Duodenal mucosa (tissue), 2 donors: ENCODE measurements at regions not wholly inside any gene's neighbourhood (a gene's known extent, or its start where the extent isn't known, plus 50 kb on each side); places are given as distances from the start of the nearest gene placed in this dataset.

Experiments used
- H3K27ac ChIP-seq: one replicate; pipeline ENCODE4 v1.7.0; 2013; ENCODE audit warnings: low read depth, low read length
- H3K27me3 ChIP-seq, 2 donors: one replicate each; pipeline ENCODE4 v1.7.0; 2013; ENCODE audit warnings: low read length in 2 of 2, control low read depth in 1 of 2; ENCODE audit not compliant: insufficient read depth in 2 of 2, control insufficient read depth in 1 of 2
- H3K36me3 ChIP-seq, 2 donors: one replicate each; pipeline ENCODE4 v1.7.0; 2013; ENCODE audit warnings: low read length in 2 of 2, control low read depth in 1 of 2; ENCODE audit not compliant: insufficient read depth in 2 of 2, control insufficient read depth in 1 of 2
- H3K4me1 ChIP-seq, 2 donors: one replicate each; pipeline ENCODE4 v1.7.0; 2013; ENCODE audit warnings: low read length in 2 of 2, control low read depth in 1 of 2; ENCODE audit not compliant: insufficient read depth in 2 of 2, control insufficient read depth in 1 of 2
- H3K4me3 ChIP-seq, 2 donors: one replicate each; pipeline ENCODE4 v1.7.0; 2013; ENCODE audit warnings: low read length in 2 of 2, low read depth in 1 of 2
- H3K9ac ChIP-seq, 2 donors: one replicate each; pipeline ENCODE4 v1.7.0; 2013; ENCODE audit warnings: low read length in 2 of 2, low read depth in 1 of 2
- H3K9me3 ChIP-seq, 2 donors: one replicate each; pipeline ENCODE4 v1.7.0; 2013; ENCODE audit warnings: low read length in 2 of 2, control low read depth in 1 of 2; ENCODE audit not compliant: control insufficient read depth in 1 of 2

DNA sequence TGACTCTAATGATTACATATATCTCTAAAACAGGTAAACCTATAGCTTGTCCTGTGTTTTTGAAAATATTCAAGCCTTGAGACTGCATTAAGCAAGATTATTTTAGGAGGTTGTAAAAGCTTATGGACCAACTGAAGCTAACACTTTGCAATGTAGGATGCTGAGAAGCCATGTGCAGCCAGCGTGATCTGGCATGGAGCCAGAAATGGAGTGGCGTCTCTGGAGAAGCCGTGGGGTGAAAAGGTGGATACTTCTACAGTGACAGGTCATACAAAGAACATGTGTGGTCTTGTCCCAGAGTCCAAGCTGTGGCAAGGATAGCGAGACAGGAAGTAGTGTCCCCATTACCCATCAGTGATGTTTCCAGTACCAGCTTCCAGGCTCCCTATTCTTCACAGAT is 100.8 kb upstream of the CD180 start:
- Histone ChIP-seq H3K9me3 (no peaks in the 10 kb centered on the region), H3K27ac (no peak overlapping the region), H3K4me1 (peaks cover 3 to 4% of the 10 kb centered on the region in 2 donors)

DNA sequence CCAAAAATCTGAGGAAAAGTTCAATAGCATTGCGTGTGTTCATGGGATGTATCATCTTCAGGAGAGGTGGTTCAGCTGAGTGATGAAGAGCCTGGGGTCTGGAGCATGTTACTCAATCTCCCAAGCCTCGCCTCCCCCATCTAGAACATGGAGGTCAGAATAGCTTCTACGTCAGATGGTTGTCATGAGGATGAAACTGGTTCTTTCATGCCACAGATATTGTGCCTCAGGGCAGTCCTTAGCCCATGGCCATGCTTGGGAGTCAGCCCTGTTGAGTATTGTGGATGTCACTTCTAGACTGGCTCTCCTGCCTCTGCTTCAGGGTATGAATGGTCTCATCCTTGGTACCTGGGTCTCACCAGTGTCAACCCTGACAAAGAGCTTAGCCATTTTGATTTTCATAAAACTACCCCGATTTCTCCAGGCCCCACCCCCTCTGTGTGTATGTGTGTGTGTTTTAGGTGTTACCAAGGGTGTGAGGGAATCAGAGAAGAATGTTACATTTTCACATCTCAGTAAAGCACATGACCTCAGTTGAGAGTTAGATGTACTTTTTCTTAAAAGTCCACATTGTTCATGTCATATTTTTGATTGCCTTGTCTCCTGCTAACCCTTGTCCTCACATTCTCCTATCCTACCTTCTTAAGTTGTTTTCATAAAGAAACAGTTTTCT is 97.8 kb upstream of the CD180 start:
- Histone ChIP-seq H3K9ac (no peak overlapping the region), H3K27me3 (no peaks in the 10 kb centered on the region), H3K27ac (no peak overlapping the region), H3K9me3 (no peaks in the 10 kb centered on the region), H3K4me3 (no peak overlapping the region), H3K4me1 (no peaks in the 10 kb centered on the region), H3K36me3 (no peaks in the 10 kb centered on the region)

More for the DNA sequence above, 100.8 kb upstream of the CD180 start:
- Histone ChIP-seq H3K9ac (no peak overlapping the region), H3K27me3 (no peaks in the 10 kb centered on the region), H3K36me3 (no peaks in the 10 kb centered on the region), H3K4me3 (no peak overlapping the region)

DNA sequence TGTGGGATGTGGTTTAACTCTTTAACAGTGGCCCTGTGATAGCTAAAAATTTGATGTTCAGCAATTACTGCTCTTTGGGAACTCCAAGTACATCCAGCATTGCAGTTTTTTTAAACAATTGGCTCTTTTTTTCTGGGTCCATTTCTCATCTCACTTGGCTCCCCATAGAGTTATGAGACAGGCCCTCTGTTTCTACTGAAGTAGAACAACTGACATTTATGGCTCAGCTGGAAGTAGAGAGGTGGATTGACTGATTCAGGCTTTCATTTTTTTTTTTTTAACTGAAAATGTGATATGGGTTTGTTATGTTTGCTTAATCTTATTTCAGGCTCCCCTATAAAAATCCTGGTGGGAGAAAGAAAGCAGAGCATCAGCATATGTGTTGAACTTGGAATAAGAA is 96.6 kb upstream of the CD180 start:
- Histone ChIP-seq H3K9ac (no peak overlapping the region), H3K36me3 (no peaks in the 10 kb centered on the region), H3K9me3 (no peaks in the 10 kb centered on the region), H3K27ac (no peak overlapping the region), H3K4me1 (no peaks in the 10 kb centered on the region), H3K4me3 (no peak overlapping the region), H3K27me3 (no peaks in the 10 kb centered on the region)

DNA sequence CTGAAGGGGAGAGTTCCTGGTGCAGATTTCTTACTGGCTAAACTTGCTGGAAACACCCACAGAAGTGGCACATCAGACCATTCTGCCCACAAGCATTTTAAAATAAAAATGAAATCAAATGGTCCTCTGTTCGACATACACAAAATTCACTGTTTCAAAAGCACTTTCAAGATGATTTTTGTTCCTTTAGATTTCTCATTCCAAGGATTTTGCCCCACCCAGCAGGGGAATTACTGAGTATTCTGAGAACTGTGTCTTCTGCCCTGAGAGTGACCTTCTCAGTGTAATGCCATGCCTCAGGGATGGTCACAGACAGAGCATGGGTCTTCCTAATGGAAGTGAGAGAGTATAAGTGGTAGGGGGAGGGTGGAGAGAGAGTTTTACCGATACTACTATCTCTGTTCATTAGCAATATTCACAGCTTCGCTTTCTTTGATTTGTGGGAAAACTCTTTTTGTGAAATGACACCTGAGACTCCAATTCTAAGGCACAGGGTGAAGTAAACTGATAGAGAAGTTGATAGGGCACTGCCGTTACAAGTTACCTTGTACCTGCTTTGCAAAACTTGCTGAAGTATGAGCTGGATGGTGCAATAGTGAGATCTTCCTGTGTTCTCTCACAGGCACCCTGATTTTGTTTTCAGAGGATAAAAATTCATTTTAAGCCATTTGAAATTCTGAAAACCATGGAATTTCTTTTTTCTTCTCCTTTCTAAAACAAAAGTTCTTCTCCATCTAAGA is 95.8 kb upstream of the CD180 start:
- Histone ChIP-seq H3K4me3 (no peak overlapping the region), H3K36me3 (no peaks in the 10 kb centered on the region), H3K27ac (no peak overlapping the region), H3K9me3 (no peaks in the 10 kb centered on the region), H3K27me3 (no peaks in the 10 kb centered on the region), H3K9ac (no peak overlapping the region), H3K4me1 (no peaks in the 10 kb centered on the region)

DNA sequence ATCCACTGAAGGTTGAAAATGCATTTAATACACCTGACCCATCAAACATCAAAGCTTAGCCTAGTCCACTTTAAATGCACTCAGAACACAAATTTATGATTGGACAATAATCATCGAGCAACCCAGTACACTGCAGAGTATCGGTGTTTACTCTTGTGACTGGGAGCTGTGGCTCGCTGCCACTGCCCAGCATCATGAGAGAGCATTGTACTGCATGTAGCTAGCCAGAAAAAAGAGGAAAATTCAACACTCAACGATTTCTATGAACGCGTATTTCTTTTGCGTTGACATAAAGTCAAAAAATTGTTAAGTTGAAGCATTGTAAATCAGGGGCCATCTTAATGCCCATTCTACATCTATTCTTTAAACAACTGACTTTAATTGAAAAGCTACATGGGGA is 95.1 kb upstream of the CD180 start:
- H3K36me3 ChIP-seq = no peaks in the 10 kb centered on the region
- no peaks in the 10 kb centered on the region for H3K4me1 ChIP-seq
- H3K27me3 ChIP-seq = no peaks in the 10 kb centered on the region
- no peak overlapping the region for H3K4me3 ChIP-seq
- no peak overlapping the region for H3K9ac ChIP-seq
- H3K9me3 ChIP-seq = no peaks in the 10 kb centered on the region
- H3K27ac ChIP-seq = no peak overlapping the region

DNA sequence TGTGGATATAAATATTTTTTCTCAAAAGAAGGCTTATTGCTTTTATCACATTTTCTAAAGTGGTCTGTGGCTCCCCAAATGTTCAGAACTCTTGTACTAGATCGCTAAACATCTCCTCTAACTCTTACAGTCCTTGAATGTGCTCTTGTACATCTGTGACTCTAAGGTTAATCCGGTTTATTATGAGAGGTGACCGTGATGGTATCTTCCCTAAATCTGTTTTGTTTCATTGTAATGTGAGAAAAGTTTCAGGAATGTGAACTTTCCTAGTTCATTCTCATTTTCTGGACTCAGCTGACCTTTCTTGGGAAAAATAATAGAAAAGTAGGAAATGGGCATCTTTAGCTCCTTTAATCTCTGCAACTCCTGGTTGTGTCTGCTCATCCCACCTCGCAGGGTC is 94.5 kb upstream of the CD180 start:
- H3K9ac ChIP-seq = no peak overlapping the region
- H3K9me3 ChIP-seq = no peaks in the 10 kb centered on the region

DNA sequence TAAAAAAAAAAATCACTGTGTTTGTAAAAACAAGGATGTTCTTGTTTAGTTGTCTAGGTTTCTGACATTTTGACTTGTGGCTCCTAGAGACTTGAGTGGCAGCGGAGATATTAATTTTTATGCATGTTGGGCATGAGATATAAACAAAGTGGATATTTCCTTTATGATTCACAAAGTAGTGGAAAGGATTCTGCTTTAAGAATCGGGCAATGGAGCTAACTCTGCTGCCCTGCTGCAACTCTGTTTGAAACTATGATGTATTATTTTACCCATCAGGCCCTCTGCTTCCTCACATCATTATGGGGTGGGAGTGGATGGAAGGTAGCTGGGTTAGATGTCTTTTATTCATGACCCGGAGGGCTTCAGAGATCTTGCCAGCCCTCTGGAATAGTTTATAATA is 94.1 kb upstream of the CD180 start:
- no peaks in the 10 kb centered on the region for H3K4me1 ChIP-seq
- no peak overlapping the region for H3K27ac ChIP-seq

More for the DNA sequence above, 94.5 kb upstream of the CD180 start:
- Histone ChIP-seq H3K27me3 (no peaks in the 10 kb centered on the region), H3K4me3 (no peak overlapping the region), H3K27ac (no peak overlapping the region), H3K4me1 (no peaks in the 10 kb centered on the region), H3K36me3 (no peaks in the 10 kb centered on the region)

DNA sequence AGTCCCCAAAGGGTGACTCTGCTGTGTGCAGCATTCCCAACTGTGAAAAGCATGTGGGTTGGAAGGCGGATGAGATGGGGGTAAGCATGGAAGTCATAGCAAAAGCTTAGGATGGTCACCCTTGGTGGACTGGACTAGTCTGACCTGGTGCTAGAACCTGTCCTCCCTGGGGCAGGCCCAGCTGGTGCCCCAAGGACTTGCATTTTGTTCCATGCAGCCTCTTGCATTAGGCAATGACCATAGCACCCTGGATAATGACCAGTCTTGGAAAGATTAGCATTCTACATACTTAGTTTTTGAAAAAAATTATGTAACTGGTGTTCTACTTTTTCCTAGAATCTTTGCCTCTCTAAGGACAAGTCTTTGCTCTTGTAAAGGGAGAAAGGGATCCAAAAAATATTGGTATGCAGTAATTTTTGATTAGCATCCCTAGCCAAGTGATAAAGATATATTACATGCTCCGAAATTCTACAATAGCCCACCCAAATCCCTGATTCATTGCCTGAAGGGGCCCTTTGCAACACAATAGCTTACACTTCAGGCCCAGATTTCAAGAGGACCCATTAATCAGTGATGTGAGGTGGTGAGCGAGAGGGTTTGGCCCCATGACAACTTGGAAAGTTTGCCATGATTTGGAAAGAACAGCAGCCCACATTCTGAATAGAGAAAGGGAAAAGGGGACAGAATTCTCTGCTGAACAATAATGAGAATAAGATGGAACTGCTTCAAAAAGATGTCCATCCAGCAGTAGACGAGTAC is 93.3 kb upstream of the CD180 start:
- Histone ChIP-seq H3K4me1 (no peaks in the 10 kb centered on the region), H3K4me3 (no peak overlapping the region), H3K9me3 (no peaks in the 10 kb centered on the region), H3K9ac (no peak overlapping the region), H3K27me3 (no peaks in the 10 kb centered on the region), H3K27ac (no peak overlapping the region), H3K36me3 (no peaks in the 10 kb centered on the region)

More for the DNA sequence above, 94.1 kb upstream of the CD180 start:
- Histone ChIP-seq H3K27me3 (no peaks in the 10 kb centered on the region), H3K9me3 (no peaks in the 10 kb centered on the region), H3K36me3 (no peaks in the 10 kb centered on the region), H3K9ac (no peak overlapping the region), H3K4me3 (no peak overlapping the region)

DNA sequence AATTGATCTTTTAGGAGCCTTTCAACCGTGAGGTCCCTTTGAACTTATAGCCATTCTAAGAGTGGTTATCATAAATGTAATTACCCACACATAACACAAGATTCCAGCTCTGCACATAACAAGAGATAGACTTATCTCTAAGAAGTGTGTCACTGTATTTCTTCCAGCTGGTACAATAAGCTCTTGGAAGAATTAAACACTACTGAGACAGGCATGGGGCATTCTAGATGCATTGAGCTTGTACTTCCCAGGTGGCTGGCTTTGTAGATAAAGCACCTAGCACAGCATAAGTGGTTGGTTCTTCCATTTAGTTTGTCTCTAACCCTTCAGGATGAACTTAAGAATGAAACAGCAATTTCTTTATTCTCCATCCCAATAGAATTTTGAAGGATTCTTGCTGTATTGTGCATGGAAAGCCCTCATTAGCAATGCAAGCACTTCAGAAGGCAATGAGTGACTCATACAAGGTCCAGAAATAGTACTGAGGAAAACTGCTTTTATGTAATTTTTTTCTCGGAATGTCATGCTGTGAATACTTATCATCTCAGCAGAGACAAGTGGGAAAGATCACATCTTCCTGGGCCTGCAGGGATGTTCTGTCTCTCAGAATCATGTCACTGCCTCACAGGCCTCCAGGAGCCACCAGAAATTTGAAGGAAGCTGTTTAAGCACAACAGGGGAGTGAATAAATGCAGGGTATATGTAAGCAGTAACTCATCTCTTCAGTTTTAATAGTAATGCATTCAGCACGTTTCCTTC is 91.1 kb upstream of the CD180 start:
- Histone ChIP-seq H3K27ac (no peak overlapping the region), H3K9me3 (no peaks in the 10 kb centered on the region)

More for the DNA sequence above, 91.1 kb upstream of the CD180 start:
- H3K9ac ChIP-seq = no peak overlapping the region
- no peak overlapping the region for H3K4me3 ChIP-seq
- H3K36me3 ChIP-seq = no peaks in the 10 kb centered on the region
- no peaks in the 10 kb centered on the region for H3K27me3 ChIP-seq
- H3K4me1 ChIP-seq = peaks cover 0 to 7% of the 10 kb centered on the region in 2 donors
